ENCODE measurements at regions not wholly inside any gene's neighbourhood (a gene's known extent, or its start where the extent isn't known, plus 50 kb on each side); places are given as distances from the start of the nearest gene placed in this dataset.

DNA sequence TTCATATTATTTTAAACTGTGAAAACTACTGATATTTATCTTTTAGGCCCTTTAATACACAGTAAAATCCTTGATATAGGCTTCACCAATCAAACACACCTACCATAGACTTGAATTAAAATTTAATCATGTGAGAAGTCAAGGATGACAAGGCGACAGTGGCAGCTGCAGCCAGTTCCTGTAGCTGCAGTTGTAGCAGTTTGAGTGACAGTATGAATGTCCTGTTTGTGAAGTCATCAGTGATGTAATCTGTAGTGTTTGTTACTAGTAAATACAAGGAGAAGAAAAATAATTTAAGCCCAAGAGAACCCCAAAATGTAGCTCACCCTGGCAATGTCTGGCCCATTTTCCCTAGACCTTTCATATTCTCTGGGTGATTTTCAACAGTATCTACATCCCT is 897.0 kb downstream of the SLITRK6 start:
- TF ChIP-seq, protein P1, sequence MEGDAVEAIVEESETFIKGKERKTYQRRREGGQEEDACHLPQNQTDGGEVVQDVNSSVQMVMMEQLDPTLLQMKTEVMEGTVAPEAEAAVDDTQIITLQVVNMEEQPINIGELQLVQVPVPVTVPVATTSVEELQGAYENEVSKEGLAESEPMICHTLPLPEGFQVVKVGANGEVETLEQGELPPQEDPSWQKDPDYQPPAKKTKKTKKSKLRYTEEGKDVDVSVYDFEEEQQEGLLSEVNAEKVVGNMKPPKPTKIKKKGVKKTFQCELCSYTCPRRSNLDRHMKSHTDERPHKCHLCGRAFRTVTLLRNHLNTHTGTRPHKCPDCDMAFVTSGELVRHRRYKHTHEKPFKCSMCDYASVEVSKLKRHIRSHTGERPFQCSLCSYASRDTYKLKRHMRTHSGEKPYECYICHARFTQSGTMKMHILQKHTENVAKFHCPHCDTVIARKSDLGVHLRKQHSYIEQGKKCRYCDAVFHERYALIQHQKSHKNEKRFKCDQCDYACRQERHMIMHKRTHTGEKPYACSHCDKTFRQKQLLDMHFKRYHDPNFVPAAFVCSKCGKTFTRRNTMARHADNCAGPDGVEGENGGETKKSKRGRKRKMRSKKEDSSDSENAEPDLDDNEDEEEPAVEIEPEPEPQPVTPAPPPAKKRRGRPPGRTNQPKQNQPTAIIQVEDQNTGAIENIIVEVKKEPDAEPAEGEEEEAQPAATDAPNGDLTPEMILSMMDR (IDR thresholded peaks at IDR 0.05): no peak
- TF ChIP-seq POLR2AphosphoS5 (IDR thresholded peaks at IDR 0.05) (no peak), POLR2A (IDR thresholded peaks at IDR 0.05) (no peak)
